DND-41 (cell line): ENCODE measurements at regions not wholly inside any gene's neighbourhood (a gene's known extent, or its start where the extent isn't known, plus 50 kb on each side); places are given as distances from the start of the nearest gene placed in this dataset.

Experiments
- ATAC-seq: fragments of 200-7000 bp; cut with Tn5 transposase; 3 replicates; pipeline ENCODE4 v1.9.1; 2021; ENCODE audit warnings: low read depth; ENCODE audit not compliant: insufficient read depth
- DNase-seq: peaks from one replicate; pipeline ENCODE4 v3.0.0-alpha.2; 2020
- H2AFZ ChIP-seq: 2 replicates; pipeline ENCODE4 v1.6.0; 2012; ENCODE audit warnings: low read depth, low read length
- H3K27ac ChIP-seq: 2 replicates; pipeline ENCODE4 v1.5.1; 2012; ENCODE audit warnings: low read length, inconsistent platforms
- H3K27me3 ChIP-seq: fragments of 200-600 bp; sonication (generic); 2 replicates; pipeline ENCODE4 v1.6.0; 2012; ENCODE audit warnings: low read length, mild to moderate bottlenecking, inconsistent platforms; ENCODE audit not compliant: insufficient read depth, poor library complexity
- H3K36me3 ChIP-seq: 2 replicates; pipeline ENCODE4 v1.5.1; 2012; ENCODE audit warnings: low read length, inconsistent platforms; ENCODE audit not compliant: insufficient read depth
- H3K4me1 ChIP-seq: 2 replicates; pipeline ENCODE4 v1.5.1; 2012; ENCODE audit warnings: mild to moderate bottlenecking, low read length; ENCODE audit not compliant: insufficient read depth
- H3K4me2 ChIP-seq: 2 replicates; pipeline ENCODE4 v1.6.0; 2012; ENCODE audit warnings: mild to moderate bottlenecking, moderate library complexity, low read length, inconsistent platforms; ENCODE audit not compliant: insufficient read depth
- H3K4me3 ChIP-seq, 2 experiments: fragments of 200-600 bp in 1 of 2; shearing (Covaris generic) in 1 of 2; 2 replicates each; pipeline ENCODE4 v1.5.1; 2012 to 2016; ENCODE audit warnings: inconsistent platforms in 2 of 2, low read length in 2 of 2, mild to moderate bottlenecking in 2 of 2, low read depth in 1 of 2, moderate library complexity in 1 of 2
- H3K79me2 ChIP-seq: 2 replicates; pipeline ENCODE4 v1.6.0; 2012; ENCODE audit warnings: low read length, inconsistent platforms; ENCODE audit not compliant: insufficient read depth
- H3K9ac ChIP-seq: 2 replicates; pipeline ENCODE4 v1.6.0; 2012; ENCODE audit warnings: low read depth, mild to moderate bottlenecking, inconsistent platforms, low read length, moderate library complexity
- H3K9me3 ChIP-seq: 2 replicates; pipeline ENCODE4 v1.5.1; 2012; ENCODE audit warnings: low read length, moderate library complexity, mild to moderate bottlenecking, inconsistent platforms; ENCODE audit not compliant: insufficient read depth, severe bottlenecking
- H4K20me1 ChIP-seq: 2 replicates; pipeline ENCODE4 v1.6.0; 2012; ENCODE audit warnings: low read length; ENCODE audit not compliant: insufficient read depth
- CTCF ChIP-seq: IDR thresholded peaks from 2 replicates; pipeline ENCODE4 v1.5.1; 2012; ENCODE audit warnings: borderline replicate concordance, low read length, moderate library complexity, mild to moderate bottlenecking; ENCODE audit not compliant: poor library complexity, severe bottlenecking; ENCODE audit errors: extremely low read depth
- EZH2 ChIP-seq: IDR thresholded peaks from 3 replicates; pipeline ENCODE4 v1.6.1; 2012; ENCODE audit warnings: borderline replicate concordance, low read depth, mild to moderate bottlenecking, moderate library complexity, low read length, inconsistent platforms; ENCODE audit not compliant: severe bottlenecking

- Histone ChIP-seq H3K9ac (no peak overlapping the region), H3K36me3 (no peaks in the 10 kb centered on the region), H3K27me3 (no peaks in the 10 kb centered on the region), H3K4me2 (no peak overlapping the region), H3K79me2 (no peaks in the 10 kb centered on the region), H3K4me3 (no peak overlapping the region), H3K27ac (no peak overlapping the region), H3K9me3 (peaks cover 5% of the 10 kb centered on the region), H2AFZ (no peak overlapping the region), H3K4me1 (no peaks in the 10 kb centered on the region), H4K20me1 (no peaks in the 10 kb centered on the region)
- no peak for TF ChIP-seq EZH2
- TF ChIP-seq CTCF, result no peak
- DNase-seq (no peak), ATAC-seq (no peak)
Measured at GRCh38 chr2:88809216-88809615, 117.7 kb downstream of the RPIA start.

GRCh38 chr2:88810017-88810416 lies 118.5 kb downstream of the RPIA start:
- H3K36me3 ChIP-seq, result no peaks in the 10 kb centered on the region
- no peaks in the 10 kb centered on the region for H3K79me2 ChIP-seq
- no peaks in the 10 kb centered on the region for H3K27me3 ChIP-seq
- no peaks in the 10 kb centered on the region for H4K20me1 ChIP-seq
- no peak overlapping the region for H3K9ac ChIP-seq
- H3K27ac ChIP-seq, result no peak overlapping the region
- ATAC-seq, result no peak
- no peak for DNase-seq
- no peak overlapping the region for H3K4me3 ChIP-seq
- TF ChIP-seq EZH2, result no peak
- no peak for TF ChIP-seq CTCF
- H3K4me2 ChIP-seq, result no peak overlapping the region
- peaks cover 7% of the 10 kb centered on the region for H3K9me3 ChIP-seq
- H3K4me1 ChIP-seq, result no peaks in the 10 kb centered on the region
- no peak overlapping the region for H2AFZ ChIP-seq

- no peak overlapping the region for H3K27ac ChIP-seq
- H3K9ac ChIP-seq, result no peak overlapping the region
- no peak for TF ChIP-seq EZH2
- TF ChIP-seq CTCF, result no peak
- H3K27me3 ChIP-seq, result no peaks in the 10 kb centered on the region
- H2AFZ ChIP-seq, result no peak overlapping the region
- ATAC-seq, result no peak
- no peak for DNase-seq
- H3K4me1 ChIP-seq, result no peaks in the 10 kb centered on the region
- H3K9me3 ChIP-seq, result peaks cover 11% of the 10 kb centered on the region
- H3K4me2 ChIP-seq, result no peak overlapping the region
- H4K20me1 ChIP-seq, result no peaks in the 10 kb centered on the region
- H3K4me3 ChIP-seq, result no peak overlapping the region
- no peaks in the 10 kb centered on the region for H3K36me3 ChIP-seq
- no peaks in the 10 kb centered on the region for H3K79me2 ChIP-seq
Measured at GRCh38 chr2:88810488-88810887, 119.0 kb downstream of the RPIA start.

- Histone ChIP-seq H3K4me1 (no peaks in the 10 kb centered on the region), H3K9me3 (peaks cover 18% of the 10 kb centered on the region), H3K9ac (no peak overlapping the region), H3K4me2 (no peak overlapping the region), H3K4me3 (no peak overlapping the region), H3K36me3 (no peaks in the 10 kb centered on the region), H2AFZ (no peak overlapping the region), H3K27ac (no peak overlapping the region), H3K27me3 (no peaks in the 10 kb centered on the region), H3K79me2 (no peaks in the 10 kb centered on the region), H4K20me1 (no peaks in the 10 kb centered on the region)
- ATAC-seq (no peak), DNase-seq (no peak)
- TF ChIP-seq CTCF (no peak), EZH2 (no peak)
Measured at GRCh38 chr2:88811233-88811632, 119.8 kb downstream of the RPIA start.
